Tibial nerve (tissue), 4 donors: ENCODE measurements at regions not wholly inside any gene's neighbourhood (a gene's known extent, or its start where the extent isn't known, plus 50 kb on each side); places are given as distances from the start of the nearest gene placed in this dataset.

Source experiments
- EP300 ChIP-seq, 2 donors: sonication (generic); formaldehyde crosslinking; IDR thresholded peaks; one replicate each; pipeline ENCODE4 v1.6.1; 2017; ENCODE audit warnings: antibody characterized with exemption in 2 of 2, mild to moderate bottlenecking in 1 of 2
- POLR2A ChIP-seq, 2 donors: fragments of 450-650 bp; IDR thresholded peaks; one replicate each; pipeline ENCODE4 v1.6.1; 2017; ENCODE audit warnings: antibody characterized with exemption in 2 of 2, mild to moderate bottlenecking in 2 of 2, moderate library complexity in 2 of 2
- TF ChIP-seq, protein P1 (sequence below), 5 experiments: fragments of 200-600 bp in 3 of 5; fragments of 450-650 bp in 2 of 5; sonication (generic) in 3 of 5; IDR thresholded peaks; one replicate each; pipeline ENCODE4 v1.5.1; 2016 to 2019; ENCODE audit warnings: antibody characterized with exemption in 5 of 5, mild to moderate bottlenecking in 3 of 5, moderate library complexity in 2 of 5

DNA sequence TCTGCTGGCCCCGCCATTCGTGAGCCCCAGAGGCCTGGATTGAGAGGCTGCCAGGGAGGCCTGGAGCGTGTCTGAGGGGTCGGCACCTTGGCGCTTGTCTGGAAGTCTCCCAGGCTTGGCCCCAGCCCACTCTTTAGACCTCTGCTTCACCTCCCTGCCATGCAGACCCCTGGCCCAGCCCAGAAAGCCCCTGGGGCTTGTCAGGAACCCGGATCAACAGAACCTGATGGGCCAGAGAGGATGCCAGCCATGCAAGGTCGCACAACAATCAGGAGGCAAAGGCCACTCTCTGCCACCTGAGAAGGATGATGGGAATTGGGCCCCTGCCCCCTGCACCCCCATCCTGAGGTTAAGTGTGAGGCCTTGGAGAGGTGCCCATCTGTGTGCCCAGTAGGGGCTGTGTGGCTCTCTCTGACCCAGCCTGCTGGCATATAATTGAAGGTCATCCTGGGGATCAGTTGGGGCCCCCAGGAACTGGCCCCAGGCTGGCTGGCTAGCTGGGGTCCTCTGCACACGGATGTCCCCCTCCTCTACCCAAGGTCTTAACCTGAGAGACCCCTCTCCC is 103.3 kb upstream of the SLC6A6 start:
- TF ChIP-seq POLR2A (IDR thresholded peaks at IDR 0.05) = no peak
- TF ChIP-seq, protein P1, sequence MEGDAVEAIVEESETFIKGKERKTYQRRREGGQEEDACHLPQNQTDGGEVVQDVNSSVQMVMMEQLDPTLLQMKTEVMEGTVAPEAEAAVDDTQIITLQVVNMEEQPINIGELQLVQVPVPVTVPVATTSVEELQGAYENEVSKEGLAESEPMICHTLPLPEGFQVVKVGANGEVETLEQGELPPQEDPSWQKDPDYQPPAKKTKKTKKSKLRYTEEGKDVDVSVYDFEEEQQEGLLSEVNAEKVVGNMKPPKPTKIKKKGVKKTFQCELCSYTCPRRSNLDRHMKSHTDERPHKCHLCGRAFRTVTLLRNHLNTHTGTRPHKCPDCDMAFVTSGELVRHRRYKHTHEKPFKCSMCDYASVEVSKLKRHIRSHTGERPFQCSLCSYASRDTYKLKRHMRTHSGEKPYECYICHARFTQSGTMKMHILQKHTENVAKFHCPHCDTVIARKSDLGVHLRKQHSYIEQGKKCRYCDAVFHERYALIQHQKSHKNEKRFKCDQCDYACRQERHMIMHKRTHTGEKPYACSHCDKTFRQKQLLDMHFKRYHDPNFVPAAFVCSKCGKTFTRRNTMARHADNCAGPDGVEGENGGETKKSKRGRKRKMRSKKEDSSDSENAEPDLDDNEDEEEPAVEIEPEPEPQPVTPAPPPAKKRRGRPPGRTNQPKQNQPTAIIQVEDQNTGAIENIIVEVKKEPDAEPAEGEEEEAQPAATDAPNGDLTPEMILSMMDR (IDR thresholded peaks at IDR 0.05) = no peak
- TF ChIP-seq EP300 (IDR thresholded peaks at IDR 0.05) = no peak
